ENCODE measurements at regions not wholly inside any gene's neighbourhood (a gene's known extent, or its start where the extent isn't known, plus 50 kb on each side); places are given as distances from the start of the nearest gene placed in this dataset.

- DNase-seq: no peak
These were observed 202.7 kb downstream of the MTX2 start for GRCh38 chr2:176471949-176472348.

- no peak for DNase-seq
These were observed 203.9 kb downstream of the MTX2 start for GRCh38 chr2:176473177-176473576.

GRCh38 chr2:176473851-176474250, 204.6 kb downstream of the MTX2 start:
- DNase-seq: no peak

- DNase-seq: no peak
These were observed 208.1 kb downstream of the MTX2 start for GRCh38 chr2:176477336-176477735.

GRCh38 chr2:176479961-176480360, 210.7 kb downstream of the MTX2 start:
- DNase-seq: no peak

- DNase-seq: no peak
These were observed 212.9 kb downstream of the MTX2 start for GRCh38 chr2:176482107-176482506.

- DNase-seq: no peak
These were observed 214.2 kb downstream of the MTX2 start for GRCh38 chr2:176483476-176483875.

- DNase-seq: no peak
These were observed 214.8 kb downstream of the MTX2 start for GRCh38 chr2:176483901-176484568.

GRCh38 chr2:176484838-176485237, 215.6 kb downstream of the MTX2 start:
- no peak for DNase-seq

- DNase-seq: no peak
These were observed 219.2 kb downstream of the MTX2 start for GRCh38 chr2:176488431-176488830.

GRCh38 chr2:176490061-176490861, 221.0 kb downstream of the MTX2 start:
- DNase-seq: no peak

GRCh38 chr2:176491172-176491904, 222.1 kb downstream of the MTX2 start:
- DNase-seq: no peak

- DNase-seq: no peak
These were observed 223.3 kb downstream of the MTX2 start for GRCh38 chr2:176492583-176492982.

- no peak for DNase-seq
These were observed 224.1 kb downstream of the MTX2 start for GRCh38 chr2:176493226-176493825.

GRCh38 chr2:176493909-176494308, 224.7 kb downstream of the MTX2 start:
- DNase-seq: no peak

GRCh38 chr2:176494949-176495353, 225.7 kb downstream of the MTX2 start:
- no peak for DNase-seq

- no peak for DNase-seq
These were observed 226.6 kb downstream of the MTX2 start for GRCh38 chr2:176495826-176496225.

- no peak for DNase-seq
These were observed 227.5 kb downstream of the MTX2 start for GRCh38 chr2:176496761-176497160.

- DNase-seq: no peak
These were observed 231.7 kb downstream of the MTX2 start for GRCh38 chr2:176500901-176501300.

GRCh38 chr2:176501617-176502016, 232.4 kb downstream of the MTX2 start:
- DNase-seq: no peak

- no peak for DNase-seq
These were observed 233.4 kb downstream of the MTX2 start for GRCh38 chr2:176502619-176503018.

- DNase-seq: no peak
These were observed 234.5 kb downstream of the MTX2 start for GRCh38 chr2:176503776-176504175.

- DNase-seq: no peak
These were observed 235.2 kb downstream of the MTX2 start for GRCh38 chr2:176504440-176504839.
